ENCODE measurements at regions not wholly inside any gene's neighbourhood (a gene's known extent, or its start where the extent isn't known, plus 50 kb on each side); places are given as distances from the start of the nearest gene placed in this dataset.

GRCh38 chr16:86244158-86244557, 266.2 kb upstream of the FOXF1 start:
- no peak overlapping the region for H3K4me3 ChIP-seq (ENCODE audit: low read length)
- DNase-seq (ENCODE audit: low read depth) = no peak
- no peak for TF ChIP-seq CTCF (conservative IDR thresholded peaks at IDR 0.05; ENCODE audit: low read length)

- H3K4me3 ChIP-seq (ENCODE audit: low read length) = no peak overlapping the region
- TF ChIP-seq CTCF (conservative IDR thresholded peaks at IDR 0.05; ENCODE audit: low read length) = no peak
Measured at GRCh38 chr16:86244936-86245335, 265.4 kb upstream of the FOXF1 start.

GRCh38 chr16:86245351-86245750, 265.0 kb upstream of the FOXF1 start:
- no peak overlapping the region for H3K4me3 ChIP-seq (ENCODE audit: low read length)
- no peak for TF ChIP-seq CTCF (conservative IDR thresholded peaks at IDR 0.05; ENCODE audit: low read length)
- DNase-seq (ENCODE audit: low read depth) = no peak

More at GRCh38 chr16:86244936-86245335, 265.4 kb upstream of the FOXF1 start:
- no peak for DNase-seq (ENCODE audit: low read depth)

- no peak for DNase-seq (ENCODE audit: low read depth)
- TF ChIP-seq CTCF (conservative IDR thresholded peaks at IDR 0.05; ENCODE audit: low read length) = no peak
- H3K4me3 ChIP-seq (ENCODE audit: low read length) = no peak overlapping the region
Measured at GRCh38 chr16:86245895-86246294, 264.4 kb upstream of the FOXF1 start.

- no peak overlapping the region for H3K4me3 ChIP-seq (ENCODE audit: low read length)
- no peak for TF ChIP-seq CTCF (conservative IDR thresholded peaks at IDR 0.05; ENCODE audit: low read length)
- DNase-seq (ENCODE audit: low read depth) = no peak
Measured at GRCh38 chr16:86248310-86248905, 261.9 kb upstream of the FOXF1 start.

GRCh38 chr16:86249631-86250030, 260.7 kb upstream of the FOXF1 start:
- no peak overlapping the region for H3K4me3 ChIP-seq (ENCODE audit: low read length)
- no peak for DNase-seq (ENCODE audit: low read depth)
- TF ChIP-seq CTCF (conservative IDR thresholded peaks at IDR 0.05; ENCODE audit: low read length) = no peak

- no peak for DNase-seq (ENCODE audit: low read depth)
- TF ChIP-seq CTCF (conservative IDR thresholded peaks at IDR 0.05; ENCODE audit: low read length) = no peak
- H3K4me3 ChIP-seq (ENCODE audit: low read length) = no peak overlapping the region
Measured at GRCh38 chr16:86251682-86252081, 258.6 kb upstream of the FOXF1 start.
